Glutamatergic neuron (in vitro differentiated cells): ENCODE measurements at regions not wholly inside any gene's neighbourhood (a gene's known extent, or its start where the extent isn't known, plus 50 kb on each side); places are given as distances from the start of the nearest gene placed in this dataset.

Experiments
- DNase-seq: peaks from one replicate; pipeline ENCODE4 v3.0.0; 2022
- H3K27ac Mint-ChIP-seq: one replicate; pipeline ENCODE4 v1.8.0; 2020; ENCODE audit warnings: mild to moderate bottlenecking, mixed read lengths, inconsistent platforms; ENCODE audit not compliant: unreplicated experiment
- H3K27me3 Mint-ChIP-seq: one replicate; pipeline ENCODE4 v1.8.0; 2020; ENCODE audit warnings: mild to moderate bottlenecking, moderate library complexity, mixed read lengths, inconsistent platforms; ENCODE audit not compliant: unreplicated experiment
- H3K36me3 Mint-ChIP-seq: one replicate; pipeline ENCODE4 v1.8.0; 2020; ENCODE audit warnings: mild to moderate bottlenecking, mixed read lengths, inconsistent platforms; ENCODE audit not compliant: unreplicated experiment
- H3K4me1 Mint-ChIP-seq: one replicate; pipeline ENCODE4 v1.8.0; 2020; ENCODE audit warnings: mild to moderate bottlenecking, low read depth, mixed read lengths, inconsistent platforms; ENCODE audit not compliant: unreplicated experiment
- H3K4me3 Mint-ChIP-seq: one replicate; pipeline ENCODE4 v1.8.0; 2020; ENCODE audit warnings: mild to moderate bottlenecking, mixed read lengths, inconsistent platforms; ENCODE audit not compliant: unreplicated experiment
- H3K9me3 Mint-ChIP-seq: one replicate; pipeline ENCODE4 v1.8.0; 2020; ENCODE audit warnings: mild to moderate bottlenecking, moderate library complexity, mixed read lengths, inconsistent platforms; ENCODE audit not compliant: unreplicated experiment
- CTCF ChIP-seq: fragments of 200-600 bp; sonication (generic); IDR thresholded peaks from one replicate; pipeline ENCODE4 v1.5.0; 2021; ENCODE audit not compliant: partially characterized antibody, unreplicated experiment

GRCh38 chr12:115044073-115044472 is 360.1 kb upstream of the TBX3 start:
- peaks cover 9% of the 10 kb centered on the region for H3K4me1 Mint-ChIP-seq

GRCh38 chr12:115043079-115043478 is 359.1 kb upstream of the TBX3 start:
- H3K9me3 Mint-ChIP-seq, result peaks cover 2% of the 10 kb centered on the region

More at GRCh38 chr12:115044073-115044472, 360.1 kb upstream of the TBX3 start:
- TF ChIP-seq CTCF, result no peak
- no peak for DNase-seq
- Mint-ChIP-seq H3K27me3 (peaks cover 3% of the 10 kb centered on the region), H3K36me3 (no peaks in the 10 kb centered on the region), H3K27ac (no peak overlapping the region), H3K9me3 (peaks cover 2% of the 10 kb centered on the region), H3K4me3 (no peak overlapping the region)

GRCh38 chr12:115042341-115042740 is 358.4 kb upstream of the TBX3 start:
- H3K4me1 Mint-ChIP-seq, result no peaks in the 10 kb centered on the region
- no peak for TF ChIP-seq CTCF
- no peak overlapping the region for H3K27ac Mint-ChIP-seq
- H3K27me3 Mint-ChIP-seq, result peaks cover 3% of the 10 kb centered on the region
- H3K36me3 Mint-ChIP-seq, result no peaks in the 10 kb centered on the region
- H3K9me3 Mint-ChIP-seq, result peaks cover 2% of the 10 kb centered on the region
- H3K4me3 Mint-ChIP-seq, result no peak overlapping the region
- DNase-seq, result no peak

More at GRCh38 chr12:115043079-115043478, 359.1 kb upstream of the TBX3 start:
- H3K27ac Mint-ChIP-seq, result no peak overlapping the region
- no peak overlapping the region for H3K4me3 Mint-ChIP-seq
- H3K36me3 Mint-ChIP-seq, result no peaks in the 10 kb centered on the region
- peaks cover 4% of the 10 kb centered on the region for H3K4me1 Mint-ChIP-seq
- no peak for DNase-seq
- TF ChIP-seq CTCF, result no peak
- peaks cover 3% of the 10 kb centered on the region for H3K27me3 Mint-ChIP-seq

- no peak for DNase-seq
- Mint-ChIP-seq H3K9me3 (no peaks in the 10 kb centered on the region), H3K27ac (no peak overlapping the region)
Observed at GRCh38 chr12:115037830-115038229, 353.9 kb upstream of the TBX3 start.

More at GRCh38 chr12:115037830-115038229, 353.9 kb upstream of the TBX3 start:
- Mint-ChIP-seq H3K4me1 (no peaks in the 10 kb centered on the region), H3K27me3 (no peaks in the 10 kb centered on the region), H3K36me3 (no peaks in the 10 kb centered on the region), H3K4me3 (no peak overlapping the region)
- TF ChIP-seq CTCF, result no peak
